Adipocyte (in vitro differentiated cells): ENCODE measurements at regions not wholly inside any gene's neighbourhood (a gene's known extent, or its start where the extent isn't known, plus 50 kb on each side); places are given as distances from the start of the nearest gene placed in this dataset.

ENCODE experiments used
- DNase-seq: peaks from one replicate; pipeline ENCODE4 v3.0.0-alpha.2; 2015; ENCODE audit warnings: low read depth
- H3K27me3 ChIP-seq: replicated peaks from 2 replicates; pipeline ENCODE4 v1.7.0; 2013; ENCODE audit warnings: mild to moderate bottlenecking, low read length, moderate library complexity; ENCODE audit not compliant: control insufficient read depth, insufficient read depth
- H3K36me3 ChIP-seq: 2 replicates; pipeline ENCODE4 v1.7.0; 2013; ENCODE audit warnings: low read length, mild to moderate bottlenecking, moderate library complexity; ENCODE audit not compliant: control insufficient read depth, insufficient read depth, severe bottlenecking
- H3K4me1 ChIP-seq: 2 replicates; pipeline ENCODE4 v1.7.0; 2013; ENCODE audit warnings: mild to moderate bottlenecking, low read length, moderate library complexity; ENCODE audit not compliant: control insufficient read depth, insufficient read depth
- H3K4me3 ChIP-seq: 2 replicates; pipeline ENCODE4 v1.7.0; 2013; ENCODE audit warnings: mild to moderate bottlenecking, low read length, moderate library complexity
- H3K9ac ChIP-seq: 2 replicates; pipeline ENCODE4 v1.7.0; 2013; ENCODE audit warnings: mild to moderate bottlenecking, low read length, moderate library complexity
- H3K9me3 ChIP-seq: 2 replicates; pipeline ENCODE4 v1.7.0; 2013; ENCODE audit warnings: mild to moderate bottlenecking, low read length, moderate library complexity; ENCODE audit not compliant: control insufficient read depth

- H3K36me3 ChIP-seq, result no peaks in the 10 kb centered on the region
- no peak for DNase-seq
- H3K9me3 ChIP-seq, result peaks cover 4% of the 10 kb centered on the region
- peaks cover 21% of the 10 kb centered on the region for H3K27me3 ChIP-seq
- H3K4me3 ChIP-seq, result no peak overlapping the region
- no peaks in the 10 kb centered on the region for H3K4me1 ChIP-seq
- no peak overlapping the region for H3K9ac ChIP-seq
These were observed 248.4 kb downstream of the SH3BP4 start for GRCh38 chr2:235200216-235200615.

GRCh38 chr2:235201756-235202155 is 249.9 kb downstream of the SH3BP4 start:
- Histone ChIP-seq H3K27me3 (peaks cover 25% of the 10 kb centered on the region), H3K4me1 (no peaks in the 10 kb centered on the region)

GRCh38 chr2:235204948-235205347 is 253.1 kb downstream of the SH3BP4 start:
- peaks cover 5% of the 10 kb centered on the region for H3K9me3 ChIP-seq
- no peak for DNase-seq
- no peak overlapping the region for H3K9ac ChIP-seq
- no peak overlapping the region for H3K4me3 ChIP-seq
- H3K36me3 ChIP-seq, result no peaks in the 10 kb centered on the region
- H3K4me1 ChIP-seq, result no peaks in the 10 kb centered on the region
- H3K27me3 ChIP-seq, result peaks cover 19% of the 10 kb centered on the region

More at GRCh38 chr2:235201756-235202155, 249.9 kb downstream of the SH3BP4 start:
- Histone ChIP-seq H3K9ac (no peak overlapping the region), H3K9me3 (peaks cover 4% of the 10 kb centered on the region), H3K4me3 (no peak overlapping the region), H3K36me3 (no peaks in the 10 kb centered on the region)
- no peak for DNase-seq

GRCh38 chr2:235206399-235206798 is 254.6 kb downstream of the SH3BP4 start:
- DNase-seq, result no peak
- H3K9me3 ChIP-seq, result peaks cover 8% of the 10 kb centered on the region
- no peaks in the 10 kb centered on the region for H3K4me1 ChIP-seq
- no peak overlapping the region for H3K9ac ChIP-seq
- no peaks in the 10 kb centered on the region for H3K36me3 ChIP-seq
- H3K4me3 ChIP-seq, result no peak overlapping the region
- peaks cover 17% of the 10 kb centered on the region for H3K27me3 ChIP-seq

GRCh38 chr2:235206980-235207579 is 255.3 kb downstream of the SH3BP4 start:
- Histone ChIP-seq H3K4me1 (no peaks in the 10 kb centered on the region), H3K36me3 (no peaks in the 10 kb centered on the region), H3K9me3 (peaks cover 8% of the 10 kb centered on the region), H3K27me3 (peaks cover 13% of the 10 kb centered on the region), H3K9ac (no peak overlapping the region), H3K4me3 (no peak overlapping the region)
- no peak for DNase-seq

GRCh38 chr2:235211056-235211455 is 259.2 kb downstream of the SH3BP4 start:
- Histone ChIP-seq H3K4me1 (no peaks in the 10 kb centered on the region), H3K9me3 (peaks cover 4% of the 10 kb centered on the region), H3K9ac (no peak overlapping the region), H3K36me3 (no peaks in the 10 kb centered on the region), H3K27me3 (peaks cover 15% of the 10 kb centered on the region), H3K4me3 (no peak overlapping the region)
- no peak for DNase-seq

GRCh38 chr2:235212501-235213158 is 260.8 kb downstream of the SH3BP4 start:
- Histone ChIP-seq H3K9ac (no peak overlapping the region), H3K4me3 (no peak overlapping the region), H3K9me3 (peaks cover 4% of the 10 kb centered on the region), H3K4me1 (peaks cover 10% of the 10 kb centered on the region), H3K36me3 (no peaks in the 10 kb centered on the region), H3K27me3 (peaks cover 4% of the 10 kb centered on the region)
- DNase-seq, result no peak

GRCh38 chr2:235215248-235215647 is 263.4 kb downstream of the SH3BP4 start:
- Histone ChIP-seq H3K4me3 (no peak overlapping the region), H3K9ac (no peak overlapping the region), H3K9me3 (peaks cover under 1% of the 10 kb centered on the region), H3K4me1 (peaks cover 20% of the 10 kb centered on the region), H3K36me3 (no peaks in the 10 kb centered on the region), H3K27me3 (peaks cover 4% of the 10 kb centered on the region)
- no peak for DNase-seq

GRCh38 chr2:235216901-235217300 is 265.1 kb downstream of the SH3BP4 start:
- H3K4me3 ChIP-seq, result no peak overlapping the region
- H3K4me1 ChIP-seq, result peaks cover 20% of the 10 kb centered on the region
- no peaks in the 10 kb centered on the region for H3K36me3 ChIP-seq
- no peak for DNase-seq
- H3K9me3 ChIP-seq, result no peaks in the 10 kb centered on the region
- H3K9ac ChIP-seq, result no peak overlapping the region
- peaks cover 4% of the 10 kb centered on the region for H3K27me3 ChIP-seq

- no peaks in the 10 kb centered on the region for H3K9me3 ChIP-seq
- DNase-seq, result peak; percentile 63
- H3K27me3 ChIP-seq, result peaks cover 4% of the 10 kb centered on the region
- peaks cover 20% of the 10 kb centered on the region for H3K4me1 ChIP-seq
- H3K9ac ChIP-seq, result no peak overlapping the region
- no peaks in the 10 kb centered on the region for H3K36me3 ChIP-seq
- H3K4me3 ChIP-seq, result no peak overlapping the region
These were observed 266.0 kb downstream of the SH3BP4 start for GRCh38 chr2:235217846-235218245.

GRCh38 chr2:235218486-235218907 is 266.7 kb downstream of the SH3BP4 start:
- no peak for DNase-seq
- Histone ChIP-seq H3K36me3 (no peaks in the 10 kb centered on the region), H3K4me3 (no peak overlapping the region), H3K27me3 (no peaks in the 10 kb centered on the region), H3K9me3 (no peaks in the 10 kb centered on the region), H3K4me1 (peaks cover 20% of the 10 kb centered on the region), H3K9ac (no peak overlapping the region)
